Prostate gland (tissue), 2 donors: ENCODE measurements at regions not wholly inside any gene's neighbourhood (a gene's known extent, or its start where the extent isn't known, plus 50 kb on each side); places are given as distances from the start of the nearest gene placed in this dataset.
"Not testable (repeated sequence)": the region's sequence is repeated elsewhere in the genome, so short reads cannot be mapped to it uniquely, and the experiment has no call there.

ENCODE experiments used
- DNase-seq: peaks from one replicate; pipeline ENCODE4 v3.0.0-alpha.2; 2019; ENCODE audit warnings: low spot score
- H3K27ac ChIP-seq, 2 donors: fragments of 200-600 bp; sonication (generic); 2 replicates each; pipeline ENCODE4 v1.5.1; 2017 to 2019
- H3K27me3 ChIP-seq: fragments of 200-600 bp; sonication (generic); replicated peaks from 2 replicates; pipeline ENCODE4 v1.5.1; 2019; ENCODE audit not compliant: insufficient read depth
- H3K36me3 ChIP-seq, 2 donors: fragments of 200-600 bp; sonication (generic); 1 replicate in 1 of 2; 2 replicates in 1 of 2; pipeline versions ENCODE4 v1.5.1 to v1.8.1; 2017 to 2019
- H3K4me1 ChIP-seq: fragments of 200-600 bp; sonication (generic); replicated peaks from 2 replicates; pipeline ENCODE4 v1.5.1; 2019
- H3K4me3 ChIP-seq, 2 donors: fragments of 200-600 bp; sonication (generic); 2 replicates each; pipeline ENCODE4 v1.5.1; 2017 to 2019
- H3K9me3 ChIP-seq: fragments of 200-600 bp; sonication (generic); 2 replicates; pipeline ENCODE4 v1.5.1; 2017
- POLR2A ChIP-seq: fragments of 450-650 bp; IDR thresholded peaks from one replicate; pipeline ENCODE4 v1.6.1; 2016; ENCODE audit warnings: antibody characterized with exemption, mild to moderate bottlenecking
- POLR2AphosphoS5 ChIP-seq: sonication (generic); formaldehyde crosslinking; IDR thresholded peaks from one replicate; pipeline ENCODE4 v1.6.1; 2017; ENCODE audit warnings: antibody characterized with exemption
- WGBS: methylation state at CpG from one replicate; pipeline ENCODE4 v1.1.5; 2018; 5-methylcytosine and 5-hydroxymethylcytosine counted together
- intact Hi-C: fragments of 100-400 bp; cut with DNase I; formaldehyde crosslinking; loops from one replicate; pipeline ENCODE4 v1.14.2; 2022
- small RNA-seq, 2 donors: library from RNA; depleted of rRNA; stranded (forward); fragments of <200 nt; gene quantifications; one replicate each; pipeline ENCODE3, GENCODE V24; 2016
- TF ChIP-seq, protein P1 (sequence below), 4 experiments: fragments of 200-600 bp in 2 of 4; fragments of 450-650 bp in 2 of 4; sonication (generic) in 2 of 4; IDR thresholded peaks; 1 replicate in 3 of 4; 2 replicates in 1 of 4; pipeline ENCODE4 v1.5.1; 2016 to 2019; ENCODE audit warnings: antibody characterized with exemption in 4 of 4, mild to moderate bottlenecking in 2 of 4, moderate library complexity in 2 of 4

DNA sequence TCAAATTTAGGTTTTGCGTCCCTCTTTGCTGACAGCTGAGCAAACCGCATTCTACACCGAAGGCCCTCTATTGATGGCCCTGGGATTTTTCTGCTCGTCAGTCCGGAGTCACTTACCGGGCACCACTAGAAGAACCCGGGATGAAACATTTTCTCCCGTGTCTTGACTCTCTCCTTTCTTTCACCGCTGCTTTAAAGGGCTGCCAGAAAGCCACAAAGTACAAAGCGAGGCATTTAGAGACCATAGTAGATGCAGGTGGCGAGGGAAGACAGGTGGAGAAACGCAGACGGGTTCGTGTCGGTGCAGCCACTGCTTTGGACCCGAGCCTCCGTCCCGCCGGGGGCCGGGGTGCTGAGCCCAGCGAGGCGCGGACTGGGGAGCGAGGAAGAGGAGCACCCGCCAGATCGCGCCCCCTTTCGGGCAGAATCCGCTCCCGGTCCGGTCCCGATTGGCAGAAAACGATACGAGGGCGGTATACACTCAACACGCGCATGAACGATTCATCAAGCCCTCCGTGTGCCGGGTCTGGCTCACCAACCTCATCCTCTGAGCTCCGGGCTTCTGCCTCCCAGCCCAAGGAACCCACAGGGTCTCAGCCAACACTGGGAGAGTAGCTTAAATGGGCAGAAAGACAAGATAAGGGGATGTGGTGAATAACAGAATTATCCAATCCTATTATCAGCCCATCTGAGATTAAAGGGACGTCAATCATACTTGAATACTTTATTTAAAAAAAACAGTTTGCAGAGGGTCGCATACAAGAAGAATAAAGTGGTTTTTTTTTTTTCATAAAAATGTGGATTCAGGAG, 84.9 kb downstream of the TRIM27 start:
- intact Hi-C loops: loop anchor here (2.0 to 5.0 kb wide), 3 partner anchors 28 to 178 kb away; no protein-coding TSS in a partner anchor
- Histone ChIP-seq H3K4me3 (peak overlapping the region; percentile 53 to 58), H3K4me1 (no peaks in the 10 kb centered on the region), H3K27me3 (peaks cover 3% of the 10 kb centered on the region), H3K36me3 (no peaks in the 10 kb centered on the region), H3K27ac (peak overlapping the region; percentile 80 to 81), H3K9me3 (no peaks in the 10 kb centered on the region)
- peak; percentile 83 for DNase-seq
- under 1% methylated on average over 31 of the region's 43 CpGs for WGBS
- TF ChIP-seq, protein P1, sequence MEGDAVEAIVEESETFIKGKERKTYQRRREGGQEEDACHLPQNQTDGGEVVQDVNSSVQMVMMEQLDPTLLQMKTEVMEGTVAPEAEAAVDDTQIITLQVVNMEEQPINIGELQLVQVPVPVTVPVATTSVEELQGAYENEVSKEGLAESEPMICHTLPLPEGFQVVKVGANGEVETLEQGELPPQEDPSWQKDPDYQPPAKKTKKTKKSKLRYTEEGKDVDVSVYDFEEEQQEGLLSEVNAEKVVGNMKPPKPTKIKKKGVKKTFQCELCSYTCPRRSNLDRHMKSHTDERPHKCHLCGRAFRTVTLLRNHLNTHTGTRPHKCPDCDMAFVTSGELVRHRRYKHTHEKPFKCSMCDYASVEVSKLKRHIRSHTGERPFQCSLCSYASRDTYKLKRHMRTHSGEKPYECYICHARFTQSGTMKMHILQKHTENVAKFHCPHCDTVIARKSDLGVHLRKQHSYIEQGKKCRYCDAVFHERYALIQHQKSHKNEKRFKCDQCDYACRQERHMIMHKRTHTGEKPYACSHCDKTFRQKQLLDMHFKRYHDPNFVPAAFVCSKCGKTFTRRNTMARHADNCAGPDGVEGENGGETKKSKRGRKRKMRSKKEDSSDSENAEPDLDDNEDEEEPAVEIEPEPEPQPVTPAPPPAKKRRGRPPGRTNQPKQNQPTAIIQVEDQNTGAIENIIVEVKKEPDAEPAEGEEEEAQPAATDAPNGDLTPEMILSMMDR (IDR thresholded peaks at IDR 0.05): peak; percentile 45 to 64 (median 52)
- TF ChIP-seq POLR2A (no peak), POLR2AphosphoS5 (peak; percentile 27)

DNA sequence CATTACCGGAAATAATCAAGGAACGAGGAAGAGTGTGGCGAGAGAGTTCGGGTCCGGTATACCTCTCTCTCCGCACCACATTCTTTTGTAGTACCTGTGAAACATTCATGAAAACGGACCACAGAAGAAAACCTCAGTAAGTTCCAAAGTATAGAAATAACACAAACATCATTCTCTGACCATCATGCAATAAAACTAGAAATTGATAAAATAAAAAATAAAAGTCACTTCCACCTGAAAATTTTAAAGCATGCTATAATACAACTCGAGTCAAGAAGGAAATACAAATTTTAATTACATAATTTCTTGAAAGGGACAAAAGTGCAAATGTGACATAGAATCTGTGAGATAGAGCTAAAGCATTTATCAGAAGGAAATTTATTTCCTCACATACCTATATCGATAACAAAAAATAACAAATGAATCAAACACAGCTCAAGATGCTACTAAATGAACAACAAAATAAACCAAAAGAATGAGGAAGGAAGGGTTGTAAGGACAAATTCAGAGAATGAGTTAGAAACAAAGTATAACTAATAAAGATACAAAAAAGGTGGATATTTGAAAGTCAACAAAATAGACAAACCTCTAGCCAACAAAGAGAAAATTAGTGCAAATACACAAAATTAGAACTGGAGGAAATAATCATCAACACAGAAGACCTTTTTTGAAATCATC, 84.2 kb downstream of the TRIM27 start:
- peak overlapping the region; percentile 80 to 81 for H3K27ac ChIP-seq
- peak overlapping the region; percentile 53 to 58 for H3K4me3 ChIP-seq
- peaks cover 3% of the 10 kb centered on the region for H3K27me3 ChIP-seq
- no peaks in the 10 kb centered on the region for H3K4me1 ChIP-seq
- TF ChIP-seq POLR2A (no peak), POLR2AphosphoS5 (no peak)
- TF ChIP-seq, protein P1 (IDR thresholded peaks at IDR 0.05): no peak
- 11% methylated on average over 9 of the region's 9 CpGs for whole genome bisulfite sequencing
- intact Hi-C loops: loop anchor here (2.0 to 5.0 kb wide), 3 partner anchors 27 to 177 kb away; no protein-coding TSS in a partner anchor
- H3K9me3 ChIP-seq: no peaks in the 10 kb centered on the region
- H3K36me3 ChIP-seq: no peaks in the 10 kb centered on the region
- DNase-seq: no peak

DNA sequence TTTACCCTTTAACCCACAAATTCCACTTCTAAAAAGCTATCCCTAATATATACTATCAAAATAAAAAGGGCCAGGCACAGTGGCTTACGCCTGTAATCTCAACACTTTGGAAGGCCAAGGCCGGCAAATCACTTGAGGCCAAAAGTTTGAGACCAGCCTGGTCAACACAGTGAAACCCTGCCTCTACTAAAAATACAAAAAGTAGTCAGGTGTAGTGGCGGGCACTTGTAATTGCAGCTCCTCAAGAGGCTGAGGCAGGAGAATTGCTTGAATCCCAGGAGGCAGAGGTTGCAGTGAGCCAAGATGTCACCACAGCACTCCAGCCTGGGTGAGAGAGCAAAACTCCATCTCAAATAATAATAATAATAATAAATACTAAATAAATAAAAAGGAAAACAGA, 82.5 kb downstream of the TRIM27 start:
- no peak overlapping the region for H3K27ac ChIP-seq
- H3K36me3 ChIP-seq: no peaks in the 10 kb centered on the region
- peaks cover 6% of the 10 kb centered on the region for H3K27me3 ChIP-seq
- H3K4me1 ChIP-seq: no peaks in the 10 kb centered on the region
- TF ChIP-seq, protein P1 (IDR thresholded peaks at IDR 0.05): no peak
- TF ChIP-seq POLR2AphosphoS5: no peak
- no peak for TF ChIP-seq POLR2A
- intact Hi-C loops: no loop called here
- H3K4me3 ChIP-seq: no peak overlapping the region
- no peak for DNase-seq
- 74% methylated on average over 3 of the region's 3 CpGs for WGBS
- H3K9me3 ChIP-seq: no peaks in the 10 kb centered on the region

DNA sequence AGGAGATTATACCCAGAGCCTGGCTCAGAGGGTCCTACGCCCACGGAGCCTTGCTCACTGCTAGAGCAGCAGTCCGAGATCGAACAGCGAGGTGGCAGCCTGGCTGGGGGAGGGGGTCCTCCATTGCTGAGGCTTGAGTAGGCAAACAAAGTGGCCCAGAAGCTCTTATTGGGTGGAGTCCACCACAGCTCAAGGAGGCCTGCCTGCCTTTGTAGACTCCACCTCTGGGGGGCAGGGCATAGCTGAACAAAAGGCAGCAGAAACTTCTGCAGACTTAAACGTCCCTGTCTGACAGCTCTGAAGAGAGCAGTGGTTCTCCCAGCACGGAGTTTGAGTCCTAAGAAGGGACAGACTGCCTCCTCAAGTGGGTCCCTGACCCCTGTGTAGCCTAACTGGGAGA, 75.0 kb downstream of the TRIM27 start:
- H3K36me3 ChIP-seq, H3K4me1 ChIP-seq, H3K27ac ChIP-seq, intact Hi-C loops, H3K4me3 ChIP-seq, H3K27me3 ChIP-seq, H3K9me3 ChIP-seq, DNase-seq: not testable (repeated sequence)
- WGBS: 62% methylated on average over 7 of the region's 7 CpGs

Small RNA genes in the stretch of these regions (small RNA-seq; reads per million reads assigned to genes)
- gene AL121932.1: 0 reads per million in 2 donors
